ENCODE measurements at regions not wholly inside any gene's neighbourhood (a gene's known extent, or its start where the extent isn't known, plus 50 kb on each side); places are given as distances from the start of the nearest gene placed in this dataset.

DNA sequence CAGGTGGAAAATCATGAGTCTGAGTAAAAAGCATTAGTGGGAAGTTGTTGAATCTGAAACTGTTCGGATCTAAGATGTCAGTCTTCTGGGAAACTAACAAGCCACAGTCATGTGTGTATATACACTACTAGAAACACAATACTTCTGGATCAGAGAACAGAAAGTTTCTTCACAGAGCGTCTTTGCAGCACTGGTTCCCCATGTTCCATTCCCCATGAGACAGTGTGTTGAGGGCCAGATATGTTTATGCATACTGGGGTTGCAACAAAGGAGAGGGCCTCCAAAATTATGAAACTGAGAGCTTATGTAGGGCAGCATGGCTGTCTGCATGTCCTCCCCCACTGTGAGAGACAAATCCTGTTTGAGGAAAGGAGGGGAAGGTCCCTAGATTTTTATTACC is 295.0 kb upstream of the NAV3 start:
- TF ChIP-seq ZNF549 (tag by site-specific recombination; IDR thresholded peaks at IDR 0.05) = no peak
- TF ChIP-seq, protein P1, sequence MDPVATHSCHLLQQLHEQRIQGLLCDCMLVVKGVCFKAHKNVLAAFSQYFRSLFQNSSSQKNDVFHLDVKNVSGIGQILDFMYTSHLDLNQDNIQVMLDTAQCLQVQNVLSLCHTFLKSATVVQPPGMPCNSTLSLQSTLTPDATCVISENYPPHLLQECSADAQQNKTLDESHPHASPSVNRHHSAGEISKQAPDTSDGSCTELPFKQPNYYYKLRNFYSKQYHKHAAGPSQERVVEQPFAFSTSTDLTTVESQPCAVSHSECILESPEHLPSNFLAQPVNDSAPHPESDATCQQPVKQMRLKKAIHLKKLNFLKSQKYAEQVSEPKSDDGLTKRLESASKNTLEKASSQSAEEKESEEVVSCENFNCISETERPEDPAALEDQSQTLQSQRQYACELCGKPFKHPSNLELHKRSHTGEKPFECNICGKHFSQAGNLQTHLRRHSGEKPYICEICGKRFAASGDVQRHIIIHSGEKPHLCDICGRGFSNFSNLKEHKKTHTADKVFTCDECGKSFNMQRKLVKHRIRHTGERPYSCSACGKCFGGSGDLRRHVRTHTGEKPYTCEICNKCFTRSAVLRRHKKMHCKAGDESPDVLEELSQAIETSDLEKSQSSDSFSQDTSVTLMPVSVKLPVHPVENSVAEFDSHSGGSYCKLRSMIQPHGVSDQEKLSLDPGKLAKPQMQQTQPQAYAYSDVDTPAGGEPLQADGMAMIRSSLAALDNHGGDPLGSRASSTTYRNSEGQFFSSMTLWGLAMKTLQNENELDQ (tag by site-specific recombination; IDR thresholded peaks at IDR 0.05; ENCODE audit: low read depth) = no peak
- TF ChIP-seq ZBTB21 (tag by site-specific recombination; IDR thresholded peaks at IDR 0.05) = no peak
- no peak for TF ChIP-seq ZNF140 (tag by site-specific recombination; IDR thresholded peaks at IDR 0.05)
- no peak for TF ChIP-seq ZNF274 (IDR thresholded peaks at IDR 0.05; ENCODE audit: low read length)
- no peak for TF ChIP-seq ZNF274 (tag by site-specific recombination; IDR thresholded peaks at IDR 0.05; ENCODE audit: borderline replicate concordance)
- TF ChIP-seq KLF1 (tag by site-specific recombination; IDR thresholded peaks at IDR 0.05) = no peak
- TF ChIP-seq, protein P2, sequence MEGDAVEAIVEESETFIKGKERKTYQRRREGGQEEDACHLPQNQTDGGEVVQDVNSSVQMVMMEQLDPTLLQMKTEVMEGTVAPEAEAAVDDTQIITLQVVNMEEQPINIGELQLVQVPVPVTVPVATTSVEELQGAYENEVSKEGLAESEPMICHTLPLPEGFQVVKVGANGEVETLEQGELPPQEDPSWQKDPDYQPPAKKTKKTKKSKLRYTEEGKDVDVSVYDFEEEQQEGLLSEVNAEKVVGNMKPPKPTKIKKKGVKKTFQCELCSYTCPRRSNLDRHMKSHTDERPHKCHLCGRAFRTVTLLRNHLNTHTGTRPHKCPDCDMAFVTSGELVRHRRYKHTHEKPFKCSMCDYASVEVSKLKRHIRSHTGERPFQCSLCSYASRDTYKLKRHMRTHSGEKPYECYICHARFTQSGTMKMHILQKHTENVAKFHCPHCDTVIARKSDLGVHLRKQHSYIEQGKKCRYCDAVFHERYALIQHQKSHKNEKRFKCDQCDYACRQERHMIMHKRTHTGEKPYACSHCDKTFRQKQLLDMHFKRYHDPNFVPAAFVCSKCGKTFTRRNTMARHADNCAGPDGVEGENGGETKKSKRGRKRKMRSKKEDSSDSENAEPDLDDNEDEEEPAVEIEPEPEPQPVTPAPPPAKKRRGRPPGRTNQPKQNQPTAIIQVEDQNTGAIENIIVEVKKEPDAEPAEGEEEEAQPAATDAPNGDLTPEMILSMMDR (tag by site-specific recombination; IDR thresholded peaks at IDR 0.05) = no peak

Data from HEK293 (cell line).